GM10266 (cell line): ENCODE measurements at regions not wholly inside any gene's neighbourhood (a gene's known extent, or its start where the extent isn't known, plus 50 kb on each side); places are given as distances from the start of the nearest gene placed in this dataset.

Experiments
- DNase-seq: peaks from one replicate; pipeline ENCODE4 v3.0.0; 2012; ENCODE audit errors: extremely low spot score
- CTCF ChIP-seq: IDR thresholded peaks from 2 replicates; pipeline ENCODE4 v1.5.1; 2012; ENCODE audit warnings: mild to moderate bottlenecking, low read depth; ENCODE audit not compliant: control insufficient read depth, insufficient read depth; ENCODE audit errors: missing control alignments

DNA sequence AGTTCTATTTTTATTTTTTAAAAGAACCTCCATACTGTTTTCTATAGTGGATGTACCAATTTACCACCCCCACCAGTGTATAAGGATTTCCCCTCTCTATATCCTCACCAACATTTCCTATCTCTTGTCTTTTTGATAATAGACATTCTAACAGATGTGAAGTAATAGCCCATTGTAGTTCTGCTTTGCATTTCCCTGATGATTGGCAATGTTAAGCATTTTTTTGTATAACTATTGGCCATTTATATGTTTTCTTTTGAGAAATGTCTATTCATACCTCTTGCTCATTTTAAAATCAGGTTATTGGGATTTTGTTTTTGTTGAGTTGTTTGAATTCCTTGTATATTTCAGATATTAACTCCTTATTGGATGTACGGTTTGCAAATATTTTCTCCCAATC, 251.1 kb upstream of the HTR2C start:
- no peak for DNase-seq
- no peak for TF ChIP-seq CTCF

GRCh38 chrX:114334473-114334982, 249.4 kb upstream of the HTR2C start:
- DNase-seq, result no peak
- no peak for TF ChIP-seq CTCF

DNA sequence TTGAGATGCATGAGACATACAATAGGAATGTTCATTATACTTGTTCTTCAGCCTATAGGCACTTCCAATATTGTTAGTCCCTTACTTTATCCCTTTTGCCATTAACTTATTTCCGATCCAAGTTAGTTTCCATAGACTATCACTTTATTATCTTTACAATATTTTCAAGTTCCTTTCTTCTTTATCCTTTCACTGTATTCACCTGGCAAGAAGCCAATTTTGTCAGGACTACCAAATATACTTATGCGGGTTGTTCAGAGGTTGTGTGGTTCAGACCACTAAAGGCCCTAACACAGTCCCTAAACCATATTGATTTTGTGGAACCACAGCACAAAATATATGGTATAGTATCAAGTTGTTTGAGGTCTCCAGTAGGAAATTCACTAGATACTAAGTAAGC, 245.0 kb upstream of the HTR2C start:
- TF ChIP-seq CTCF, result no peak
- DNase-seq, result no peak

DNA sequence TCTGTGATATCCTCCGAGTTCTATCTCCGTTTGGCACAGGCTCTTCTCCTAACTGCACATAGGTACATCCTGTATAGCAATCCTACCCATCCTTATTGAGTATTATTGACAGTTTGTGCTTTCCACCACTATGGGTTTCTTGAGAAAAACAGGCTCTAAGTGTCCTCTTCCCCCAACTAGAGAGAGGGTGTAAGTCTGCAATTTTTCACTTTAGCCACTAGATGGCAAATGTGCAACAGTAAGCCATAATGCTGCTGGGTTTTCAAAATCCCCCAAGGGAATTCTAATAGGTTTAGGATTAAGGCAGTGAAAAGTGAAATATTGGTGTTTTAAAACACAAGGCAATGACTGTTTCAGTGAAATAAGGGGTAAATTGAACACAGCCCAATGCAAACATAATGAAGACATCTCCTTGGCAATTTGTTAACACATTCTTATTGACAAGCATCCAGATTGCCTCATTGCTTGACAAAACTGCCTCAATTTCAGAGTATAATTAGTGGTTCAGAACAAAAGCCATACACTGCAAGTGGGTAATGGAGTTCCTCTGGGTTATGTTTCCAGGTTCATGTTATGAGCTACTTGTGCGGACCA, 239.0 kb upstream of the HTR2C start:
- TF ChIP-seq CTCF, result peak; percentile 44
- peak; percentile 1 for DNase-seq

- TF ChIP-seq CTCF, result no peak
- no peak for DNase-seq
Measured at GRCh38 chrX:114361076-114361725, 222.7 kb upstream of the HTR2C start.

- DNase-seq, result no peak
Measured at GRCh38 chrX:114363346-114363745, 220.5 kb upstream of the HTR2C start.

More at GRCh38 chrX:114363346-114363745, 220.5 kb upstream of the HTR2C start:
- no peak for TF ChIP-seq CTCF
